H9 (cell line): ENCODE measurements at regions not wholly inside any gene's neighbourhood (a gene's known extent, or its start where the extent isn't known, plus 50 kb on each side); places are given as distances from the start of the nearest gene placed in this dataset.

Experiments used
- DNase-seq: peaks from one replicate; pipeline ENCODE4 v3.0.0-alpha.2; 2017
- H2AFZ ChIP-seq: one replicate; pipeline ENCODE4 v1.6.1; 2013; ENCODE audit warnings: mild to moderate bottlenecking, low read length, control low read depth, moderate library complexity
- H2AK5ac ChIP-seq: 2 replicates; pipeline ENCODE4 v1.6.1; 2013; ENCODE audit warnings: low read length, control low read depth, mixed read lengths; ENCODE audit not compliant: insufficient read length
- H2BK120ac ChIP-seq: one replicate; pipeline ENCODE4 v1.6.1; 2013; ENCODE audit warnings: low read depth, mild to moderate bottlenecking, low read length, control low read depth, inconsistent platforms; ENCODE audit not compliant: poor library complexity, severe bottlenecking
- H2BK12ac ChIP-seq: 2 replicates; pipeline ENCODE4 v1.6.1; 2013; ENCODE audit warnings: low read length, control low read depth, mixed read lengths, low read depth; ENCODE audit not compliant: insufficient read length
- H2BK15ac ChIP-seq: 2 replicates; pipeline ENCODE4 v1.6.1; 2013; ENCODE audit warnings: low read depth, low read length, control low read depth
- H2BK20ac ChIP-seq: one replicate; pipeline ENCODE4 v1.6.1; 2013; ENCODE audit warnings: low read depth, mild to moderate bottlenecking, low read length, control low read depth, inconsistent platforms; ENCODE audit not compliant: poor library complexity, severe bottlenecking
- H2BK5ac ChIP-seq: 2 replicates; pipeline ENCODE4 v1.6.1; 2013; ENCODE audit warnings: low read length, control low read depth, mixed read lengths; ENCODE audit not compliant: insufficient read length
- H3K14ac ChIP-seq: 2 replicates; pipeline ENCODE4 v1.6.1; 2013; ENCODE audit warnings: low read length, control low read depth; ENCODE audit not compliant: insufficient read depth
- H3K18ac ChIP-seq: 2 replicates; pipeline ENCODE4 v1.6.1; 2013; ENCODE audit warnings: low read depth, mild to moderate bottlenecking, mixed read lengths, low read length, control low read depth; ENCODE audit not compliant: insufficient read length
- H3K23ac ChIP-seq: 2 replicates; pipeline ENCODE4 v1.6.1; 2013; ENCODE audit warnings: low read length, control low read depth, mixed read lengths, low read depth; ENCODE audit not compliant: insufficient read length
- H3K23me2 ChIP-seq: 2 replicates; pipeline ENCODE4 v1.6.1; 2013; ENCODE audit warnings: low read depth, mild to moderate bottlenecking, mixed read lengths, low read length, control low read depth; ENCODE audit not compliant: insufficient read length, poor library complexity, severe bottlenecking
- H3K27ac ChIP-seq: 2 replicates; pipeline ENCODE4 v1.5.1; 2013; ENCODE audit warnings: low read length, control low read depth, mixed read lengths, low read depth; ENCODE audit not compliant: insufficient read length
- H3K27me3 ChIP-seq: 2 replicates; pipeline ENCODE4 v1.6.1; 2013; ENCODE audit warnings: low read length, control low read depth, inconsistent platforms; ENCODE audit not compliant: insufficient read depth
- H3K4ac ChIP-seq: 2 replicates; pipeline ENCODE4 v1.6.1; 2013; ENCODE audit warnings: low read depth, mild to moderate bottlenecking, control low read depth, inconsistent platforms, low read length, moderate library complexity
- H3K4me1 ChIP-seq: 2 replicates; pipeline ENCODE4 v1.6.1; 2013; ENCODE audit warnings: low read length, control low read depth, inconsistent platforms; ENCODE audit not compliant: insufficient read depth
- H3K4me2 ChIP-seq: 2 replicates; pipeline ENCODE4 v1.6.1; 2013; ENCODE audit warnings: low read length, control low read depth, mixed read lengths; ENCODE audit not compliant: insufficient read length, insufficient read depth
- H3K56ac ChIP-seq: 2 replicates; pipeline ENCODE4 v1.6.1; 2013; ENCODE audit warnings: low read depth, mild to moderate bottlenecking, mixed read lengths, low read length, control low read depth; ENCODE audit not compliant: insufficient read length
- H3K79me1 ChIP-seq: 2 replicates; pipeline ENCODE4 v1.6.1; 2013; ENCODE audit warnings: low read depth, mild to moderate bottlenecking, moderate library complexity, low read length, control low read depth, inconsistent platforms; ENCODE audit not compliant: insufficient read depth, poor library complexity, severe bottlenecking
- H3K79me2 ChIP-seq: 2 replicates; pipeline ENCODE4 v1.6.1; 2013; ENCODE audit warnings: low read length, control low read depth, inconsistent platforms; ENCODE audit not compliant: insufficient read depth
- H3K9ac ChIP-seq: 2 replicates; pipeline ENCODE4 v1.6.1; 2013; ENCODE audit warnings: low read length, control low read depth, mixed read lengths; ENCODE audit not compliant: insufficient read length; ENCODE audit errors: extremely low read depth
- H3K9me3 ChIP-seq: one replicate; pipeline ENCODE4 v1.6.1; 2013; ENCODE audit warnings: low read depth, low read length, inconsistent platforms; ENCODE audit not compliant: control insufficient read depth
- H3T11ph ChIP-seq: one replicate; pipeline ENCODE4 v1.6.1; 2013; ENCODE audit warnings: mild to moderate bottlenecking, low read length, control low read depth, inconsistent platforms
- H4K20me1 ChIP-seq: one replicate; pipeline ENCODE4 v1.6.1; 2013; ENCODE audit not compliant: control insufficient read depth, insufficient read length, insufficient read depth
- H4K5ac ChIP-seq: 2 replicates; pipeline ENCODE4 v1.6.1; 2013; ENCODE audit warnings: low read depth, mild to moderate bottlenecking, mixed read lengths, low read length, control low read depth; ENCODE audit not compliant: insufficient read length
- H4K8ac ChIP-seq: replicated peaks from 2 replicates; pipeline ENCODE4 v1.6.1; 2013; ENCODE audit warnings: low read length, control low read depth, mixed read lengths, low read depth; ENCODE audit not compliant: insufficient read length
- H4K91ac ChIP-seq: 2 replicates; pipeline ENCODE4 v1.6.1; 2013; ENCODE audit warnings: low read depth, mild to moderate bottlenecking, moderate library complexity, mixed read lengths, low read length, control low read depth; ENCODE audit not compliant: insufficient read length
- H3K27ac Mint-ChIP-seq, 3 experiments: 2 replicates in 2 of 3; 3 replicates in 1 of 3; pipeline ENCODE4 v1.8.0; 2020 to 2021; ENCODE audit warnings: mixed read lengths in 3 of 3, mild to moderate bottlenecking in 1 of 3, moderate library complexity in 1 of 3
- H3K27me3 Mint-ChIP-seq: 2 replicates; pipeline ENCODE4 v1.8.0; 2021; ENCODE audit warnings: low read depth, mild to moderate bottlenecking, moderate library complexity, mixed read lengths
- H3K36me3 Mint-ChIP-seq, 3 experiments: 2 replicates in 2 of 3; 3 replicates in 1 of 3; pipeline ENCODE4 v1.8.0; 2020 to 2021; ENCODE audit warnings: low read depth in 3 of 3, mixed read lengths in 3 of 3; ENCODE audit not compliant: insufficient read depth in 1 of 3
- H3K4me1 Mint-ChIP-seq, 2 experiments: 2 replicates each; pipeline ENCODE4 v1.8.0; 2020; ENCODE audit warnings: mixed read lengths in 2 of 2
- H3K4me3 Mint-ChIP-seq, 2 experiments: 2 replicates in 1 of 2; 3 replicates in 1 of 2; pipeline ENCODE4 v1.8.0; 2020 to 2021; ENCODE audit warnings: mild to moderate bottlenecking in 2 of 2, mixed read lengths in 2 of 2, moderate library complexity in 1 of 2
- H3K9me3 Mint-ChIP-seq, 2 experiments: 2 replicates in 1 of 2; 3 replicates in 1 of 2; pipeline ENCODE4 v1.8.0; 2020; ENCODE audit warnings: mild to moderate bottlenecking in 2 of 2, mixed read lengths in 2 of 2, moderate library complexity in 1 of 2
- CTCF ChIP-seq: fragments of 200-600 bp; sonication (generic); conservative IDR thresholded peaks from 3 replicates; pipeline ENCODE4 v1.8.0; 2021; ENCODE audit warnings: antibody characterized with exemption, mild to moderate bottlenecking
- WGBS: extraction: QIAGEN DNeasy Blood & Tissue Kit; methylation state at CpG from one replicate; pipeline ENCODE4 v1.1.7; 2013; ENCODE audit warnings: missing lambda C conversion rate, low lambda C conversion rate, mixed read lengths; ENCODE audit not compliant: insufficient read length; ENCODE audit errors: extremely low coverage; 5-methylcytosine and 5-hydroxymethylcytosine counted together

GRCh38 chr9:710951-711745 is 130.3 kb upstream of the DMRT1 start:
- H3K9ac ChIP-seq = no peak overlapping the region
- no peak overlapping the region for H2BK120ac ChIP-seq
- H2BK15ac ChIP-seq = no peak overlapping the region
- H3K4me1 ChIP-seq = 0 out of 2 replicates have a peak, but pooled peaks cover 2% of the 10 kb centered on the region
- H3K27ac ChIP-seq = no peak overlapping the region
- no peak overlapping the region for H3T11ph ChIP-seq
- Mint-ChIP-seq H3K27me3 (peaks cover 8% of the 10 kb centered on the region), H3K27ac (no peak overlapping the region), H3K4me1 (peaks cover 19 to 20% of the 10 kb centered on the region in 2 experiments), H3K4me3 (no peak overlapping the region), H3K36me3 (peaks cover 19 to 26% (median 25%) of the 10 kb centered on the region in 3 experiments), H3K9me3 (no peaks in the 10 kb centered on the region)
- H2BK12ac ChIP-seq = no peak overlapping the region
- H2BK5ac ChIP-seq = no peak overlapping the region
- WGBS = no CpG with 5 or more reads among the region's 14 CpGs
- no peak overlapping the region for H2BK20ac ChIP-seq
- H4K91ac ChIP-seq = no peak overlapping the region
- H3K79me2 ChIP-seq = no peaks in the 10 kb centered on the region
- no peak for DNase-seq
- H4K5ac ChIP-seq = no peak overlapping the region
- H4K20me1 ChIP-seq = no peaks in the 10 kb centered on the region
- H3K9me3 ChIP-seq = no peaks in the 10 kb centered on the region
- peaks cover 5% of the 10 kb centered on the region for H3K23me2 ChIP-seq
- H3K4me2 ChIP-seq = no peak overlapping the region
- no peak overlapping the region for H3K4ac ChIP-seq
- no peak overlapping the region for H4K8ac ChIP-seq
- H2AFZ ChIP-seq = no peak overlapping the region
- H3K27me3 ChIP-seq = no peaks in the 10 kb centered on the region
- no peak overlapping the region for H3K56ac ChIP-seq
- TF ChIP-seq CTCF = no peak
- no peak overlapping the region for H3K14ac ChIP-seq
- H2AK5ac ChIP-seq = no peak overlapping the region
- H3K18ac ChIP-seq = no peak overlapping the region
- H3K79me1 ChIP-seq = no peaks in the 10 kb centered on the region
- no peak overlapping the region for H3K23ac ChIP-seq
